PC-9 (cell line): ENCODE measurements at regions not wholly inside any gene's neighbourhood (a gene's known extent, or its start where the extent isn't known, plus 50 kb on each side); places are given as distances from the start of the nearest gene placed in this dataset.
"Not testable (repeated sequence)": the region's sequence is repeated elsewhere in the genome, so short reads cannot be mapped to it uniquely, and the experiment has no call there.

ENCODE experiments used
- BruUV-seq: library from RNA; stranded (reverse); fragments of 400-500 nt; replicated peaks from 2 replicates; lab custom pipeline; 2021; lab: Mats Ljungman, UMichigan
- CTCF ChIA-PET: fragments of 300-600 bp; sonication (Branson Sonifier 250); formaldehyde crosslinking; loops from one replicate; lab custom pipeline; 2022; ENCODE audit warnings: antibody characterized with exemption; lab: Charles Lee
- POLR2A ChIA-PET: fragments of 300-600 bp; sonication (Branson Sonifier 250); formaldehyde crosslinking; loops from one replicate; lab custom pipeline; 2022; ENCODE audit warnings: antibody characterized with exemption; ENCODE audit not compliant: unreplicated experiment; lab: Charles Lee
- DNase-seq, 2 experiments: peaks; one replicate each; pipeline versions ENCODE4 v3.0.0 to v3.0.0-alpha.2; 2015 to 2022; ENCODE audit warnings: mixed read lengths in 1 of 2
- H2AFZ ChIP-seq: fragments of 200-600 bp; sonication (generic); 2 replicates; pipeline ENCODE4 v1.8.1; 2017; ENCODE audit warnings: antibody characterized with exemption
- H3F3A ChIP-seq: fragments of 200-600 bp; sonication (generic); 2 replicates; pipeline ENCODE4 v1.8.1; 2017; ENCODE audit warnings: antibody characterized with exemption, mild to moderate bottlenecking, low read depth; ENCODE audit not compliant: insufficient read depth
- H3K27ac ChIP-seq: fragments of 200-600 bp; sonication (generic); 2 replicates; pipeline ENCODE4 v1.6.1; 2016; ENCODE audit warnings: mixed run types
- H3K27me3 ChIP-seq: fragments of 200-600 bp; sonication (generic); 2 replicates; pipeline ENCODE4 v1.6.1; 2016; ENCODE audit warnings: low read depth, mixed run types; ENCODE audit not compliant: insufficient read depth
- H3K36me3 ChIP-seq: fragments of 200-600 bp; sonication (generic); 2 replicates; pipeline ENCODE4 v1.6.1; 2016; ENCODE audit warnings: low read depth, mixed run types
- H3K4me1 ChIP-seq: fragments of 200-600 bp; sonication (generic); replicated peaks from 2 replicates; pipeline ENCODE4 v1.6.1; 2016; ENCODE audit warnings: mixed run types; ENCODE audit not compliant: insufficient read depth
- H3K4me2 ChIP-seq: fragments of 200-600 bp; sonication (generic); 2 replicates; pipeline ENCODE4 v1.6.1; 2017; ENCODE audit warnings: mixed run types
- H3K4me3 ChIP-seq: fragments of 200-600 bp; sonication (generic); 2 replicates; pipeline ENCODE4 v1.6.1; 2016; ENCODE audit warnings: mixed run types
- H3K79me2 ChIP-seq: fragments of 200-600 bp; sonication (generic); 2 replicates; pipeline ENCODE4 v1.6.1; 2017; ENCODE audit warnings: low read depth, mixed run types
- H3K9me2 ChIP-seq: fragments of 200-600 bp; sonication (generic); 2 replicates; pipeline ENCODE4 v1.8.1; 2017; ENCODE audit warnings: mild to moderate bottlenecking; ENCODE audit not compliant: insufficient read depth
- H3K9me3 ChIP-seq: fragments of 200-600 bp; sonication (generic); 2 replicates; pipeline ENCODE4 v1.8.1; 2016; ENCODE audit warnings: low read depth; ENCODE audit not compliant: insufficient read depth
- H4K20me1 ChIP-seq: fragments of 200-600 bp; sonication (generic); 2 replicates; pipeline ENCODE4 v1.8.1; 2017; ENCODE audit not compliant: insufficient read depth
- CTCF ChIP-seq: fragments of 200-600 bp; sonication (generic); conservative IDR thresholded peaks from 2 replicates; pipeline ENCODE4 v1.6.1; 2017; ENCODE audit warnings: mixed run types, antibody characterized with exemption, mild to moderate bottlenecking, moderate library complexity
- EZH2 ChIP-seq: fragments of 200-600 bp; sonication (generic); IDR thresholded peaks from 2 replicates; pipeline ENCODE4 v1.8.0; 2017; ENCODE audit warnings: antibody characterized with exemption, low read depth
- intact Hi-C: fragments of 100-400 bp; cut with micrococcal nuclease; formaldehyde crosslinking; loops from one replicate; pipeline ENCODE4 v1.10.0; 2022; ENCODE audit not compliant: unreplicated experiment

- intact Hi-C loops, result no loop called here
- H3K27ac ChIP-seq, result no peak overlapping the region
- no peaks in the 10 kb centered on the region for H3K9me3 ChIP-seq
- H2AFZ ChIP-seq, result no peak overlapping the region
- no peaks in the 10 kb centered on the region for H3K27me3 ChIP-seq
- H3K79me2 ChIP-seq, result no peaks in the 10 kb centered on the region
- no peaks in the 10 kb centered on the region for H3K36me3 ChIP-seq
- no peak overlapping the region for H3K4me2 ChIP-seq
- H4K20me1 ChIP-seq, result no peaks in the 10 kb centered on the region
- ChIA-PET CTCF (no interaction called here), POLR2A (no interaction called here)
- no peaks in the 10 kb centered on the region for H3K9me2 ChIP-seq
- DNase-seq, result no peak
- H3K4me1 ChIP-seq, result no peaks in the 10 kb centered on the region
- H3K4me3 ChIP-seq, result no peak overlapping the region
- H3F3A ChIP-seq, result no peaks in the 10 kb centered on the region
- TF ChIP-seq EZH2, result no peak
- BruUV-seq, result no TSS peak
Observed at GRCh38 chr7:113282875-113283274, 164.5 kb upstream of the SMIM30 start.

GRCh38 chr7:113281223-113281622, 162.9 kb upstream of the SMIM30 start:
- intact Hi-C loops, result no loop called here

GRCh38 chr7:113279256-113279655, 160.9 kb upstream of the SMIM30 start:
- Histone ChIP-seq H3K9me3 (no peaks in the 10 kb centered on the region), H3K79me2 (no peaks in the 10 kb centered on the region), H3F3A (no peaks in the 10 kb centered on the region), H3K9me2 (no peaks in the 10 kb centered on the region), H4K20me1 (no peaks in the 10 kb centered on the region), H2AFZ (no peak overlapping the region), H3K4me1 (no peaks in the 10 kb centered on the region), H3K36me3 (no peaks in the 10 kb centered on the region), H3K4me3 (no peak overlapping the region), H3K27ac (no peak overlapping the region), H3K27me3 (no peaks in the 10 kb centered on the region), H3K4me2 (no peak overlapping the region)
- CTCF ChIA-PET, result no interaction called here
- intact Hi-C loops, result no loop called here
- BruUV-seq, result no TSS peak
- DNase-seq, result no peak
- POLR2A ChIA-PET, result no interaction called here
- TF ChIP-seq EZH2, result no peak
- TF ChIP-seq CTCF, result no peak

More at GRCh38 chr7:113281223-113281622, 162.9 kb upstream of the SMIM30 start:
- no peaks in the 10 kb centered on the region for H3K36me3 ChIP-seq
- no peak for DNase-seq
- BruUV-seq, result no TSS peak
- H3F3A ChIP-seq, result no peaks in the 10 kb centered on the region
- no peaks in the 10 kb centered on the region for H3K27me3 ChIP-seq
- no peaks in the 10 kb centered on the region for H3K9me2 ChIP-seq
- H3K27ac ChIP-seq, result no peak overlapping the region
- TF ChIP-seq EZH2 (no peak), CTCF (no peak)
- ChIA-PET POLR2A (no interaction called here), CTCF (no interaction called here)
- no peaks in the 10 kb centered on the region for H3K4me1 ChIP-seq
- no peak overlapping the region for H3K4me3 ChIP-seq
- H2AFZ ChIP-seq, result no peak overlapping the region
- no peaks in the 10 kb centered on the region for H4K20me1 ChIP-seq
- no peaks in the 10 kb centered on the region for H3K9me3 ChIP-seq
- H3K4me2 ChIP-seq, result no peak overlapping the region
- no peaks in the 10 kb centered on the region for H3K79me2 ChIP-seq

- Histone ChIP-seq H3K27ac (no peak overlapping the region), H2AFZ (no peak overlapping the region), H4K20me1 (no peaks in the 10 kb centered on the region), H3K4me1 (no peaks in the 10 kb centered on the region), H3K4me3 (no peak overlapping the region), H3K36me3 (no peaks in the 10 kb centered on the region), H3K4me2 (no peak overlapping the region), H3F3A (no peaks in the 10 kb centered on the region), H3K9me2 (no peaks in the 10 kb centered on the region), H3K27me3 (no peaks in the 10 kb centered on the region), H3K79me2 (no peaks in the 10 kb centered on the region), H3K9me3 (no peaks in the 10 kb centered on the region; the same call in 1 of the 2 replicates)
- intact Hi-C loops, result no loop called here
- POLR2A ChIA-PET, result no interaction called here
- TF ChIP-seq EZH2, result no peak
- no peak for TF ChIP-seq CTCF
- CTCF ChIA-PET, result no interaction called here
- no TSS peak for BruUV-seq
- no peak for DNase-seq
Observed at GRCh38 chr7:113270790-113271189, 152.4 kb upstream of the SMIM30 start.

GRCh38 chr7:113269592-113269991, 151.2 kb upstream of the SMIM30 start:
- DNase-seq, H3K27me3 ChIP-seq, BruUV-seq, H2AFZ ChIP-seq, H3K27ac ChIP-seq, H3K4me3 ChIP-seq, POLR2A ChIA-PET, H3K79me2 ChIP-seq, H4K20me1 ChIP-seq, H3K36me3 ChIP-seq, H3K4me2 ChIP-seq, H3F3A ChIP-seq, intact Hi-C loops, H3K9me2 ChIP-seq, H3K9me3 ChIP-seq, H3K4me1 ChIP-seq, CTCF ChIA-PET: not testable (repeated sequence)
